ENCODE measurements at regions not wholly inside any gene's neighbourhood (a gene's known extent, or its start where the extent isn't known, plus 50 kb on each side); places are given as distances from the start of the nearest gene placed in this dataset.

DNA sequence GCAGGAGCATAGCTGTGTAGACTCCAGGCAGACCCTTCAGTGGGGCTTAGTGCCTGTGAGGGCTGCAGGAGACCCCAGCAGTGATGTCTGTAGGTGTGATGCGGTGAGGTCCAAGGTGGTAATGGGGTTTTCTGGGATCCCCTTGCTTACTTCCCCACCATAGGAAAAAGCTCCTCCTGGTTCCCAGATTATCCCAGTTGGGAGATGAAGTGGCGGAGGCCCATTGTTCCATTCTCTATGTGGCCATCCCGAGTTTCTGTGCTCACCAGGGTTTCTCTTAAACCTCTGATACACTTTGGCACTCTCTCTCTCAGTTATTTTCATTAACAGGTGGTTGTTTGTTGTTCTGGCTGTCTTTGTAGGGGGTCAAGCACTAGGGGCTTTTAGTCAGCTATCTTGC lies 146.7 kb upstream of the IGF1R start:
- TF ChIP-seq POLR2A (IDR thresholded peaks at IDR 0.05) (no peak), CTCF (IDR thresholded peaks at IDR 0.05) (no peak)

DNA sequence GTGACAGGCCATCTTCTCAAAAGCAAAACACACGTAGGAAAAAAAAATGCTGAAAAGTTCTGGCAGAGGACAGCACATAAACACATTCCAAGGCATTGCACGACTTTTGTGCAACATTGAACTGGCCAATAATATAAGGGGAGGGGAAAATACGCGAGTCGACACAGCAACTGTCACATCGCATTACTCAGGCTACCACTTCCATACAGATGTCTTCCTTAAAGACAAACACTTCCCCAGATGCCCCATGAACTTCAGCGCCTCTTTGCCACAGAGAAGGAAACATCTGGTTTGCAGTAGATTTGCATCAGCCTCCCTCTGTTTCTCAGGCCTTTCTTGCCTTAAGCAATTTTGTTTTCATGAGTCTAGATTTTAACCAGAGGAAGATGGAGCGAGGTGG lies 144.4 kb upstream of the IGF1R start:
- no peak for DNase-seq
- intact Hi-C loops (cut with DNase I; ENCODE audit: low total_unique reads) = no loop called here
- 52 to 56% methylated on average over 8 of the region's 8 CpGs for WGBS, 2 donors
- TF ChIP-seq CTCF (IDR thresholded peaks at IDR 0.05) (no peak), POLR2A (IDR thresholded peaks at IDR 0.05) (no peak)
- Histone ChIP-seq H3K36me3 (ENCODE audit: low read depth, missing control alignments) (no peaks in the 10 kb centered on the region), H3K4me1 (no peaks in the 10 kb centered on the region), H3K27ac (no peak overlapping the region), H3K4me3 (no peak overlapping the region), H3K9me3 (no peaks in the 10 kb centered on the region), H3K27me3 (no peaks in the 10 kb centered on the region)

More for the DNA sequence above, 146.7 kb upstream of the IGF1R start:
- Histone ChIP-seq H3K4me1 (no peaks in the 10 kb centered on the region), H3K27me3 (no peaks in the 10 kb centered on the region), H3K4me3 (no peak overlapping the region), H3K9me3 (no peaks in the 10 kb centered on the region), H3K27ac (no peak overlapping the region), H3K36me3 (ENCODE audit: low read depth, missing control alignments) (no peaks in the 10 kb centered on the region)
- WGBS, 2 donors = 94 to 96% methylated on average over 2 to 3 of the region's 3 CpGs
- intact Hi-C loops (cut with DNase I; ENCODE audit: low total_unique reads) = no loop called here
- no peak for DNase-seq

- intact Hi-C loops (cut with DNase I; ENCODE audit: low total_unique reads) = no loop called here
- TF ChIP-seq POLR2A (IDR thresholded peaks at IDR 0.05) (no peak), CTCF (IDR thresholded peaks at IDR 0.05) (no peak)
- 84 to 87% methylated on average over 9 of the region's 9 CpGs for WGBS, 2 donors
Measured at GRCh38 chr15:98504998-98505397, 143.3 kb upstream of the IGF1R start.

DNA sequence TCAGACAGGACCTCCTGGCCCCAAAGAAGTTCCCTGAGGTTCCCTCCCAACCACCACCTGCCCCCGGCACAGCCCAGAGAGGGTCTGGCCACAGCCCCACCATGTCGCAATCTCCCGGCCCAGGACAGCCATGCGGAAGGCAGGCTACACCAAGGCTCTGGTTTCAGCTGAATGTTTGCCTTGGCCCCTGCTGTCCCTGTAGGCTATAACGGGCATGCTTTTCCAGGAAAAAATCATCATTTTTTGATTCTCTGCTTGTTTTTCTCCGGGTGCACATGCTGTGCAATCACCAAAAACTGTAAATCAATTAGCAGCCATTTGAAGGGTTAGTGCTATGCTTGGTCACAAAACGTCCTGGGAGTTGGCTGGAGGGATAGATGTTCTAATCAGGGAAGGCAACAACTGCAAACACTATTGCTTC lies 142.7 kb upstream of the IGF1R start:
- no peaks in the 10 kb centered on the region for H3K27me3 ChIP-seq
- H3K9me3 ChIP-seq = no peaks in the 10 kb centered on the region
- H3K4me1 ChIP-seq = no peaks in the 10 kb centered on the region
- DNase-seq = peak; percentile 60
- WGBS, 2 donors = 26 to 53% methylated on average over 6 to 7 of the region's 7 CpGs
- H3K27ac ChIP-seq = no peak overlapping the region
- intact Hi-C loops (cut with DNase I; ENCODE audit: low total_unique reads) = no loop called here
- TF ChIP-seq CTCF (IDR thresholded peaks at IDR 0.05) (no peak), POLR2A (IDR thresholded peaks at IDR 0.05) (no peak)
- H3K4me3 ChIP-seq = no peak overlapping the region
- H3K36me3 ChIP-seq (ENCODE audit: low read depth, missing control alignments) = no peaks in the 10 kb centered on the region

More at GRCh38 chr15:98504998-98505397, 143.3 kb upstream of the IGF1R start:
- Histone ChIP-seq H3K4me3 (no peak overlapping the region), H3K27me3 (no peaks in the 10 kb centered on the region), H3K4me1 (no peaks in the 10 kb centered on the region), H3K27ac (no peak overlapping the region), H3K36me3 (ENCODE audit: low read depth, missing control alignments) (no peaks in the 10 kb centered on the region), H3K9me3 (no peaks in the 10 kb centered on the region)
- DNase-seq = no peak

DNA sequence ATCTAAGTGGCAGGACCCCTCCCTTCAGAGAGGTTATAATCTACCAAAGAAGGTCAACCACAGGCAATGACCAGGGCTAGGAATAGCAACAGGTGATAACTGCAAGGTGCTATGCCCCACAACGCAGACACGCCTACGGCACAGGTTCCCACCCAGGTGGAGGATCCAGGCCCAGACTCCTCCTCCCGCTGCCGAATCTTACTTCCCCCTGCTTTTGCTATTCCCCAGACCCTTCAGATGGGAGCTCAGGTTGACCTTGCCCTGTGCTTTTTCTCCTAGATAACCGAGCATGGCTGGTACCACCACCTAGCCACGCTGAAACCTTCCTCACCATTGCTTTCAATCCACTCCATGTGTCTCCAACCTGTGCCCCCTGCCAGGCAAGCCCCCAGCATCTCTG lies 142.2 kb upstream of the IGF1R start:
- no peak overlapping the region for H3K4me3 ChIP-seq
- no peak for TF ChIP-seq POLR2A (IDR thresholded peaks at IDR 0.05)
- no peak for TF ChIP-seq CTCF (IDR thresholded peaks at IDR 0.05)
- intact Hi-C loops (cut with DNase I; ENCODE audit: low total_unique reads) = no loop called here
- H3K36me3 ChIP-seq (ENCODE audit: low read depth, missing control alignments) = no peaks in the 10 kb centered on the region
- no peak overlapping the region for H3K27ac ChIP-seq
- no peaks in the 10 kb centered on the region for H3K27me3 ChIP-seq
- 79 to 93% methylated on average over 6 to 7 of the region's 7 CpGs for WGBS, 2 donors
- no peak for DNase-seq
- H3K4me1 ChIP-seq = no peaks in the 10 kb centered on the region
- H3K9me3 ChIP-seq = no peaks in the 10 kb centered on the region
